IMR-90 (cell line): ENCODE measurements at regions not wholly inside any gene's neighbourhood (a gene's known extent, or its start where the extent isn't known, plus 50 kb on each side); places are given as distances from the start of the nearest gene placed in this dataset.

Experiments
- ATAC-seq: fragments of 200-7000 bp; cut with Tn5 transposase; 2 replicates; pipeline ENCODE4 v1.9.1; 2020; ENCODE audit warnings: low read depth, mild to moderate bottlenecking, moderate library complexity
- BruUV-seq: library from RNA; stranded (reverse); fragments of 400-500 nt; replicated peaks from 2 replicates; lab custom pipeline; 2021; lab: Mats Ljungman, UMichigan
- CTCF ChIA-PET: fragments of 300-600 bp; formaldehyde crosslinking; extraction: SDS; loops from one replicate; lab custom pipeline; 2021; ENCODE audit warnings: antibody characterized with exemption; lab: Yijun Ruan, JAX
- POLR2A ChIA-PET: fragments of 300-600 bp; sonication (Branson Sonifier 250); formaldehyde crosslinking; loops from one replicate; lab custom pipeline; 2022; ENCODE audit warnings: antibody characterized with exemption; ENCODE audit not compliant: unreplicated experiment; lab: Charles Lee
- DNase-seq: peaks from one replicate; pipeline ENCODE4 v3.0.0; 2013
- H2AFZ ChIP-seq: replicated peaks from 2 replicates; pipeline ENCODE3; 2013; ENCODE audit warnings: low read length, mild to moderate bottlenecking; ENCODE audit not compliant: poor library complexity
- H2AK5ac ChIP-seq: 2 replicates; pipeline ENCODE4 v1.6.1; 2013; ENCODE audit warnings: low read depth, low read length, inconsistent platforms
- H2AK9ac ChIP-seq: replicated peaks from 2 replicates; pipeline ENCODE3; 2013; ENCODE audit warnings: mild to moderate bottlenecking, low read depth, low read length, moderate library complexity; ENCODE audit not compliant: poor library complexity
- H2BK120ac ChIP-seq: 2 replicates; pipeline ENCODE4 v1.6.1; 2013; ENCODE audit warnings: low read depth, low read length, inconsistent platforms
- H2BK15ac ChIP-seq: 3 replicates; pipeline ENCODE4 v1.6.1; 2013; ENCODE audit warnings: low read depth, low read length, inconsistent platforms
- H2BK20ac ChIP-seq: 2 replicates; pipeline ENCODE4 v1.6.1; 2013; ENCODE audit warnings: low read depth, mild to moderate bottlenecking, inconsistent platforms, low read length, moderate library complexity
- H2BK5ac ChIP-seq: 2 replicates; pipeline ENCODE4 v1.6.1; 2013; ENCODE audit warnings: mild to moderate bottlenecking, low read depth, low read length, inconsistent platforms; ENCODE audit not compliant: poor library complexity, severe bottlenecking
- H3K14ac ChIP-seq: replicated peaks from 2 replicates; pipeline ENCODE4 v1.6.1; 2013; ENCODE audit warnings: low read depth, low read length, inconsistent platforms
- H3K18ac ChIP-seq: 2 replicates; pipeline ENCODE4 v1.6.1; 2013; ENCODE audit warnings: low read depth, low read length, control low read depth
- H3K23ac ChIP-seq: 2 replicates; pipeline ENCODE4 v1.6.1; 2013; ENCODE audit warnings: low read depth, low read length, inconsistent platforms
- H3K27ac ChIP-seq: 2 replicates; pipeline ENCODE4 v1.5.1; 2013; ENCODE audit warnings: mild to moderate bottlenecking, control low read depth, low read length; ENCODE audit not compliant: insufficient read depth
- H3K27me3 ChIP-seq: 2 replicates; pipeline ENCODE4 v1.6.1; 2013; ENCODE audit warnings: low read length; ENCODE audit not compliant: control insufficient read depth, insufficient read depth
- H3K36me3 ChIP-seq: 2 replicates; pipeline ENCODE4 v1.6.1; 2013; ENCODE audit warnings: low read length, mixed read lengths; ENCODE audit not compliant: control insufficient read depth, insufficient read depth
- H3K4ac ChIP-seq: 2 replicates; pipeline ENCODE4 v1.6.1; 2013; ENCODE audit warnings: low read depth, low read length, inconsistent platforms
- H3K4me1 ChIP-seq: 2 replicates; pipeline ENCODE4 v1.6.1; 2013; ENCODE audit warnings: low read length, mixed read lengths; ENCODE audit not compliant: control insufficient read depth, insufficient read depth
- H3K4me2 ChIP-seq: 2 replicates; pipeline ENCODE4 v1.6.1; 2013; ENCODE audit warnings: low read depth, mild to moderate bottlenecking, control low read depth, low read length, moderate library complexity
- H3K4me3 ChIP-seq: 2 replicates; pipeline ENCODE4 v1.5.1; 2013; ENCODE audit warnings: low read depth, mild to moderate bottlenecking, control low read depth, low read length, moderate library complexity; ENCODE audit not compliant: insufficient read depth
- H3K56ac ChIP-seq: 2 replicates; pipeline ENCODE4 v1.6.1; 2013; ENCODE audit warnings: low read length, inconsistent platforms; ENCODE audit not compliant: insufficient read depth; ENCODE audit errors: extremely low read depth
- H3K79me1 ChIP-seq, 2 experiments: 2 replicates each; pipeline ENCODE4 v1.6.1; 2013; ENCODE audit warnings: low read length in 2 of 2, inconsistent platforms in 1 of 2, low read depth in 1 of 2
- H3K9ac ChIP-seq: 2 replicates; pipeline ENCODE4 v1.6.1; 2013; ENCODE audit warnings: low read depth, low read length, control low read depth
- H3K9me1 ChIP-seq: 2 replicates; pipeline ENCODE4 v1.6.1; 2013; ENCODE audit warnings: low read length, inconsistent platforms; ENCODE audit not compliant: insufficient read depth
- H3K9me3 ChIP-seq: 2 replicates; pipeline ENCODE4 v1.6.1; 2013; ENCODE audit warnings: low read length; ENCODE audit not compliant: control insufficient read depth, insufficient read depth
- H4K20me1 ChIP-seq: 2 replicates; pipeline ENCODE4 v1.6.1; 2013; ENCODE audit warnings: low read length, inconsistent platforms; ENCODE audit not compliant: insufficient read depth
- H4K5ac ChIP-seq: 2 replicates; pipeline ENCODE4 v1.6.1; 2013; ENCODE audit warnings: mild to moderate bottlenecking, low read depth, low read length, control low read depth
- H4K8ac ChIP-seq, 2 experiments: 2 replicates each; pipeline ENCODE4 v1.6.1; 2013; ENCODE audit warnings: low read depth in 2 of 2, low read length in 2 of 2, control low read depth in 1 of 2, inconsistent platforms in 1 of 2
- H4K91ac ChIP-seq: 2 replicates; pipeline ENCODE4 v1.6.1; 2013; ENCODE audit warnings: low read depth, low read length, inconsistent platforms; ENCODE audit not compliant: insufficient read depth
- BHLHE40 ChIP-seq: fragments of 150-350 bp; IDR thresholded peaks from 2 replicates; pipeline ENCODE4 v1.6.1; 2016; ENCODE audit warnings: mild to moderate bottlenecking, low read depth, low read length
- CEBPB ChIP-seq: IDR thresholded peaks from 2 replicates; pipeline ENCODE4 v1.6.1; 2012; ENCODE audit warnings: low read depth, low read length, improper control_type of control experiment
- CHD1 ChIP-seq: IDR thresholded peaks from 2 replicates; pipeline ENCODE4 v1.6.1; 2012; ENCODE audit warnings: low read depth, low read length, improper control_type of control experiment
- CTCF ChIP-seq: conservative IDR thresholded peaks from 2 replicates; pipeline ENCODE4 v1.5.1; 2012; ENCODE audit warnings: mild to moderate bottlenecking, low read depth, low read length, improper control_type of control experiment
- ELK1 ChIP-seq: fragments of 150-350 bp; IDR thresholded peaks from 2 replicates; pipeline ENCODE4 v1.6.1; 2016; ENCODE audit warnings: low read depth, mild to moderate bottlenecking, low read length, moderate library complexity, borderline replicate concordance
- FOS ChIP-seq: fragments of 150-350 bp; IDR thresholded peaks from 2 replicates; pipeline ENCODE4 v1.6.1; 2016; ENCODE audit warnings: low read depth, low read length
- MAFK ChIP-seq: IDR thresholded peaks from 2 replicates; pipeline ENCODE4 v1.6.1; 2012; ENCODE audit warnings: low read depth, low read length, improper control_type of control experiment
- MAZ ChIP-seq: IDR thresholded peaks from 2 replicates; pipeline ENCODE4 v1.6.1; 2012; ENCODE audit warnings: low read depth, mild to moderate bottlenecking, low read length, improper control_type of control experiment, moderate library complexity, borderline replicate concordance
- MXI1 ChIP-seq: IDR thresholded peaks from 2 replicates; pipeline ENCODE4 v1.6.1; 2012; ENCODE audit warnings: low read depth, mild to moderate bottlenecking, low read length, moderate library complexity, borderline replicate concordance
- NFE2L2 ChIP-seq: fragments of 150-350 bp; IDR thresholded peaks from 2 replicates; pipeline ENCODE4 v1.6.1; 2016; ENCODE audit warnings: low read depth, mild to moderate bottlenecking, low read length
- RAD21 ChIP-seq: IDR thresholded peaks from 2 replicates; pipeline ENCODE4 v1.6.1; 2012; ENCODE audit warnings: low read length, improper control_type of control experiment
- RCOR1 ChIP-seq: IDR thresholded peaks from 2 replicates; pipeline ENCODE4 v1.6.1; 2012; ENCODE audit warnings: mild to moderate bottlenecking, low read length, improper control_type of control experiment; ENCODE audit not compliant: insufficient replicate concordance
- RFX5 ChIP-seq: IDR thresholded peaks from 2 replicates; pipeline ENCODE4 v1.8.0; 2012; ENCODE audit warnings: low read depth, mild to moderate bottlenecking, low read length, moderate library complexity
- SMC3 ChIP-seq: fragments of 150-350 bp; IDR thresholded peaks from 2 replicates; pipeline ENCODE4 v1.6.1; 2016; ENCODE audit warnings: low read depth, mild to moderate bottlenecking, antibody characterized with exemption, low read length, moderate library complexity
- USF2 ChIP-seq: fragments of 150-350 bp; IDR thresholded peaks from 2 replicates; pipeline ENCODE4 v1.6.1; 2017; ENCODE audit warnings: mild to moderate bottlenecking, antibody characterized with exemption, low read length, low read depth
- WGBS, 2 experiments: methylation state at CpG; one replicate each; pipeline versions ENCODE4 v1.1.5 to v1.1.7; 2013; ENCODE audit warnings: missing lambda C conversion rate in 2 of 2; ENCODE audit not compliant: insufficient read length in 1 of 2; ENCODE audit errors: extremely low coverage in 2 of 2; 5-methylcytosine and 5-hydroxymethylcytosine counted together
- dilution Hi-C: fragments of 300-500 bp; cut with HindIII; formaldehyde crosslinking; loops from one replicate; pipeline ENCODE4 v1.14.3; 2018; ENCODE audit warnings: low sequenced_read_pairs; ENCODE audit not compliant: unreplicated experiment
- in situ Hi-C: fragments of 300-500 bp; cut with MboI; formaldehyde crosslinking; loops from 3 replicates; pipeline ENCODE4 v1.14.3; 2019; ENCODE audit warnings: low sequenced_read_pairs, inconsistent platforms, mixed read lengths
- intact Hi-C: fragments of 100-400 bp; cut with micrococcal nuclease; formaldehyde crosslinking; loops from 2 replicates; pipeline ENCODE4 v1.10.0; 2022

- H3K9me3 ChIP-seq: no peaks in the 10 kb centered on the region
- no peak overlapping the region for H3K23ac ChIP-seq
- peak overlapping the region; percentile 28; the same call in 1 of the 2 replicates for H2BK20ac ChIP-seq
- no TSS peak for BruUV-seq
- no peak overlapping the region for H4K5ac ChIP-seq
- ATAC-seq: no peak
- peak overlapping the region; percentile 52; the same call in 1 of the 2 replicates for H2BK120ac ChIP-seq
- no peak overlapping the region for H4K8ac ChIP-seq
- H4K20me1 ChIP-seq: no peaks in the 10 kb centered on the region
- WGBS, 2 experiments: no CpG with 5 or more reads among the region's 10 CpGs
- no peak overlapping the region for H3K56ac ChIP-seq
- dilution Hi-C loops: no loop called here
- no peak overlapping the region for H2AK9ac ChIP-seq
- H3K4me3 ChIP-seq: no peak overlapping the region
- no peak overlapping the region for H3K9ac ChIP-seq
- no peak overlapping the region for H2AFZ ChIP-seq
- peak overlapping the region; percentile 28; the same call in 1 of the 2 replicates for H4K91ac ChIP-seq
- peaks cover 16% of the 10 kb centered on the region for H3K9me1 ChIP-seq
- H3K27ac ChIP-seq: no peak overlapping the region
- H3K4me2 ChIP-seq: no peak overlapping the region
- H2AK5ac ChIP-seq: peak overlapping the region; percentile 76
- H3K27me3 ChIP-seq: no peaks in the 10 kb centered on the region; the same call in 1 of the 2 replicates
- H3K36me3 ChIP-seq: no peaks in the 10 kb centered on the region
- peak overlapping the region; percentile 90; the same call in 1 of the 3 replicates for H2BK15ac ChIP-seq
- intact Hi-C loops: no loop called here
- H3K4me1 ChIP-seq: peaks cover 26% of the 10 kb centered on the region
- H3K79me1 ChIP-seq: no peaks in the 10 kb centered on the region
- H2BK5ac ChIP-seq: no peak overlapping the region
- ChIA-PET CTCF (no interaction called here), POLR2A (no interaction called here)
- no peak overlapping the region for H3K14ac ChIP-seq
- no peak for DNase-seq
- in situ Hi-C loops: no loop called here
- H3K4ac ChIP-seq: 0 out of 2 replicates have a peak overlapping the region, but pooled peaks have one; percentile 44
- TF ChIP-seq ELK1 (no peak), MAZ (no peak), RAD21 (no peak), CEBPB (no peak), BHLHE40 (no peak), USF2 (no peak), FOS (no peak), SMC3 (no peak), CTCF (no peak), RFX5 (no peak), MAFK (no peak), CHD1 (no peak), RCOR1 (no peak), MXI1 (no peak), NFE2L2 (no peak)
- H3K18ac ChIP-seq: no peak overlapping the region
Measured at GRCh38 chr2:120592084-120592483, 143.6 kb upstream of the GLI2 start.
